ENCODE measurements at regions not wholly inside any gene's neighbourhood (a gene's known extent, or its start where the extent isn't known, plus 50 kb on each side); places are given as distances from the start of the nearest gene placed in this dataset.

DNA sequence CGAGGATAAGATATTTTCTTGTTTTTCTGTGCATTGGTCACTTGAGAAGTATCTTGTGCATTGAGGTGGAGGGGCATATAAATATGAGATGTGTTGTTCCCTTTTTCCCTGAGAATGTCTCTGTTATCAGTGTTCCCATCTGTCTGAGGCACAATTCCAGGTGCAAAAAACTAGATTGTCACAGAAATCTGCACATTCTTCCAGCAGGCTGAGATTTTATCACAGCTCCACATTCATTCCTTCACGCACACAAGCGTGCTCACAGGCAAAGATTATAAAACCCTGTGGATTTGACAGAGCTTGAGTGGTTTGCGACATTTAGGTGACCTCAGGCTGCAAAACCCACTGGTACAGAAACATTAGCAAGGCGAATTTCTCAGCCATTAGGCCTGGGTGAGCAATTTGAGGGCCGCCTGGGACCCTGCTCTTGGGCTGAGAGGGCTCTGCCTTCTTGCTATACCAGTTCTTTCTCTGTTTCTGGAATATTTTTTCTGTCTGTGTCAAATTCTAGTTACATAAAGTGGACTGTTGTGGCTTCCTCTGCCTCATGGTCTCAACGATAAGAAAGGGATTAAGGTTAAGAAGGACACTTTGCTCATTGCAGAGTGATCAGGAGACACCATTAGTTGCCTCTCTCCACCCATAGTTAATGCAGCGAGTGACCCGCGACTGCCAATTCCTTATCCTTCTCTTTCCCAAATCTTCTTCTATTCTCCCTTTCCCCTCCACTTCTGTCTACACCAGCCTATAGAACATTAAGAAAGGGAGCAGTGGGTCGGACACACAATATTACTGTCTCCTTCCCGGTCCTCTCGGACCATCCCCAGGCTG, 86.7 kb upstream of the C1QTNF7 start (continued):
- TF ChIP-seq NANOG (IDR thresholded peaks at IDR 0.05; ENCODE audit: borderline replicate concordance) (no peak), EZH2 (IDR thresholded peaks at IDR 0.05; ENCODE audit: low read depth, unreplicated experiment) (no peak), CREB1 (CRISPR knock-in tag; IDR thresholded peaks at IDR 0.05; ENCODE audit: low read depth) (no peak)
- TF ChIP-seq, protein P1, sequence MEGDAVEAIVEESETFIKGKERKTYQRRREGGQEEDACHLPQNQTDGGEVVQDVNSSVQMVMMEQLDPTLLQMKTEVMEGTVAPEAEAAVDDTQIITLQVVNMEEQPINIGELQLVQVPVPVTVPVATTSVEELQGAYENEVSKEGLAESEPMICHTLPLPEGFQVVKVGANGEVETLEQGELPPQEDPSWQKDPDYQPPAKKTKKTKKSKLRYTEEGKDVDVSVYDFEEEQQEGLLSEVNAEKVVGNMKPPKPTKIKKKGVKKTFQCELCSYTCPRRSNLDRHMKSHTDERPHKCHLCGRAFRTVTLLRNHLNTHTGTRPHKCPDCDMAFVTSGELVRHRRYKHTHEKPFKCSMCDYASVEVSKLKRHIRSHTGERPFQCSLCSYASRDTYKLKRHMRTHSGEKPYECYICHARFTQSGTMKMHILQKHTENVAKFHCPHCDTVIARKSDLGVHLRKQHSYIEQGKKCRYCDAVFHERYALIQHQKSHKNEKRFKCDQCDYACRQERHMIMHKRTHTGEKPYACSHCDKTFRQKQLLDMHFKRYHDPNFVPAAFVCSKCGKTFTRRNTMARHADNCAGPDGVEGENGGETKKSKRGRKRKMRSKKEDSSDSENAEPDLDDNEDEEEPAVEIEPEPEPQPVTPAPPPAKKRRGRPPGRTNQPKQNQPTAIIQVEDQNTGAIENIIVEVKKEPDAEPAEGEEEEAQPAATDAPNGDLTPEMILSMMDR (conservative IDR thresholded peaks at IDR 0.05; ENCODE audit: low read depth in 2 of 2), result no peak

DNA sequence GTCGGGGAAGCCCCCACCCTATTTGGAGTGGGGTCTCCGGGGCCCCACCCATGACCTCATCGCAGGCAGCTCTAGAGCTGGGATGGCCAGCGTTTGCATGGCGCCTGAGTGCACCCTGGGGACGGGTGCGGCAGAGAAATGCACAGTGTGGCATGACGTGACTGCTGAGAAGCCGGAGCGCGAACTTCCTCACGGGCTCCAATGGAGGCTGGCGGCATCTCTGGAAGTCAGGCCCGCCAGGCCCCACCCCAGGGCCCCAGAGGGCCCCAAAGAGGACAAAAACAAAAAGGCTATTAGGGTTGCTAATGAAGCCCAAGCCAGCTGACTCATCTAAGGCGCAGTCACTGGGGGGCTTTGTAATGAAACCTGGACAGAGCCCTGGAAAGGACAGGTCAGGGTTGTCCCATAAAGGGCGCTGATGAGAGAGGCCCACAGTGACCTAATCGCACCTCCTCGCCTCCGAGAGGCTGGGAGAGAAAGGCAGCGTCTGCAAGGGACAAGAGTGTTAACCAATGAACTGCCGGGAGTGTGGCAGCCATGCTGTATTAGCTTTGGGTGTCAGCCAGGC, 86.0 kb upstream of the C1QTNF7 start:
- no peak overlapping the region for H2AFZ ChIP-seq
- H4K20me1 ChIP-seq (replicated peaks; ENCODE audit: insufficient read depth), result no peaks in the 10 kb centered on the region
- H3K4me2 ChIP-seq, result no peak overlapping the region
- no peaks in the 10 kb centered on the region for H3K36me3 Mint-ChIP-seq (ENCODE audit: low read depth)
- peaks cover 9% of the 10 kb centered on the region; the same call in 2 of the 3 replicates for H3K4me1 Mint-ChIP-seq
- DNase-seq (ENCODE audit: low spot score), result no peak
- no peak overlapping the region for H3K27ac ChIP-seq (ENCODE audit: low read depth)
- H3K9me2 ChIP-seq (ENCODE audit: insufficient read depth), result peaks cover 6% of the 10 kb centered on the region
- TF ChIP-seq, protein P2, sequence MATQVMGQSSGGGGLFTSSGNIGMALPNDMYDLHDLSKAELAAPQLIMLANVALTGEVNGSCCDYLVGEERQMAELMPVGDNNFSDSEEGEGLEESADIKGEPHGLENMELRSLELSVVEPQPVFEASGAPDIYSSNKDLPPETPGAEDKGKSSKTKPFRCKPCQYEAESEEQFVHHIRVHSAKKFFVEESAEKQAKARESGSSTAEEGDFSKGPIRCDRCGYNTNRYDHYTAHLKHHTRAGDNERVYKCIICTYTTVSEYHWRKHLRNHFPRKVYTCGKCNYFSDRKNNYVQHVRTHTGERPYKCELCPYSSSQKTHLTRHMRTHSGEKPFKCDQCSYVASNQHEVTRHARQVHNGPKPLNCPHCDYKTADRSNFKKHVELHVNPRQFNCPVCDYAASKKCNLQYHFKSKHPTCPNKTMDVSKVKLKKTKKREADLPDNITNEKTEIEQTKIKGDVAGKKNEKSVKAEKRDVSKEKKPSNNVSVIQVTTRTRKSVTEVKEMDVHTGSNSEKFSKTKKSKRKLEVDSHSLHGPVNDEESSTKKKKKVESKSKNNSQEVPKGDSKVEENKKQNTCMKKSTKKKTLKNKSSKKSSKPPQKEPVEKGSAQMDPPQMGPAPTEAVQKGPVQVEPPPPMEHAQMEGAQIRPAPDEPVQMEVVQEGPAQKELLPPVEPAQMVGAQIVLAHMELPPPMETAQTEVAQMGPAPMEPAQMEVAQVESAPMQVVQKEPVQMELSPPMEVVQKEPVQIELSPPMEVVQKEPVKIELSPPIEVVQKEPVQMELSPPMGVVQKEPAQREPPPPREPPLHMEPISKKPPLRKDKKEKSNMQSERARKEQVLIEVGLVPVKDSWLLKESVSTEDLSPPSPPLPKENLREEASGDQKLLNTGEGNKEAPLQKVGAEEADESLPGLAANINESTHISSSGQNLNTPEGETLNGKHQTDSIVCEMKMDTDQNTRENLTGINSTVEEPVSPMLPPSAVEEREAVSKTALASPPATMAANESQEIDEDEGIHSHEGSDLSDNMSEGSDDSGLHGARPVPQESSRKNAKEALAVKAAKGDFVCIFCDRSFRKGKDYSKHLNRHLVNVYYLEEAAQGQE (IDR thresholded peaks at IDR 0.05; ENCODE audit: unreplicated experiment), result no peak
- TF ChIP-seq POLR2AphosphoS5 (IDR thresholded peaks at IDR 0.05; ENCODE audit: low read depth) (no peak), JUNB (IDR thresholded peaks at IDR 0.05; ENCODE audit: unreplicated experiment) (no peak), NANOG (IDR thresholded peaks at IDR 0.05; ENCODE audit: borderline replicate concordance) (no peak)
- no peaks in the 10 kb centered on the region for H3K27me3 ChIP-seq (ENCODE audit: insufficient read depth)
- H3K4me1 ChIP-seq (ENCODE audit: insufficient read depth), result 0 out of 2 replicates have a peak, but pooled peaks cover 5% of the 10 kb centered on the region
- H3K9me3 Mint-ChIP-seq, result no peaks in the 10 kb centered on the region
- H3K27ac Mint-ChIP-seq, result no peak overlapping the region
- no peaks in the 10 kb centered on the region for H3K79me2 ChIP-seq (replicated peaks; ENCODE audit: insufficient read depth)
- peaks cover 2% of the 10 kb centered on the region for H3K27me3 Mint-ChIP-seq (ENCODE audit: insufficient read depth, low read depth, poor library complexity)
- no peaks in the 10 kb centered on the region for H3F3A ChIP-seq (replicated peaks; ENCODE audit: low read depth)
- H3K4me3 ChIP-seq, result no peak overlapping the region
- no peaks in the 10 kb centered on the region for H3K36me3 ChIP-seq (ENCODE audit: insufficient read depth)
- no peak for ATAC-seq
- H3K4me3 Mint-ChIP-seq, result no peak overlapping the region
